ENCODE measurements at regions not wholly inside any gene's neighbourhood (a gene's known extent, or its start where the extent isn't known, plus 50 kb on each side); places are given as distances from the start of the nearest gene placed in this dataset.

DNA sequence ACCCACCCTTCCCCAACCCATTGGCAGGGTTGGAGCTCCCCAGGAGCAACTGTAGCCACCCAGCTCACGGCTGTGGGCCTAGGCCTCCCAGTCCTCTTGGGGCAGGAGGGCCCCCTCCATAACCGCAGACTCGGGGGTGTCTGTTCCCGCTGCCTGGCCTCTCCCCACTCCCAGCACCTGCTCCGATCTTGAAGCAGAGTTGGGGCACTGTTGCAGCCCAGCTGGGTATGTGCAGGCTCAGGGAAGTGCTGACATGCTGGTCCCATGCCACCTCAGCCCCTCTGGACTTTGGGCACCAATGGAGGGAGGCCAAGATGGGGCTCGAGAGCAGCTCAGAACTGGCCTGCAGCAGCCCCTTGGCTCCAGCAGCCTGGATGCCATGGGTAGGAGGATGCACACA, 54.8 kb upstream of the KRTAP11-1 start:
- Mint-ChIP-seq H3K27me3 (ENCODE audit: low read depth) (no peaks in the 10 kb centered on the region), H3K4me3 (no peak overlapping the region), H3K9me3 (no peaks in the 10 kb centered on the region), H3K27ac (no peak overlapping the region), H3K36me3 (ENCODE audit: insufficient read depth in 2 of 2) (no peaks in the 10 kb centered on the region), H3K4me1 (ENCODE audit: low read depth) (no peaks in the 10 kb centered on the region)
- ATAC-seq (replicated peaks in 1 of 2) (no peak), DNase-seq (no peak)

DNA sequence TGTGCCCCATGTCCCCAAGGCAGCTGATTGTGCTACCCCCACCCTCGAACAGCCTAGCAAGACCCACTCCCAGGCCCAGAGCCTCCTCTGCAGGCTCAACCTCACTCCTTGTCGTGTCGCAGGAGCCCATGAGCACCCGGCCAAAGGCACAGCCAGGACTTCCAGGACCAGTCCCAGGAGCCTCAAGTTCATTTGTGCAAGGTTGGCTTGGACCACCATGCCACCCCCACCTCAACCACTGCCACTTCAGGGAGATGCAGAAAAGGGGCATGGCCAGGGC, 54.4 kb upstream of the KRTAP11-1 start:
- DNase-seq (no peak), ATAC-seq (replicated peaks in 1 of 2) (no peak)
- Mint-ChIP-seq H3K27me3 (ENCODE audit: low read depth) (no peaks in the 10 kb centered on the region), H3K36me3 (ENCODE audit: insufficient read depth in 2 of 2) (no peaks in the 10 kb centered on the region), H3K4me1 (ENCODE audit: low read depth) (no peaks in the 10 kb centered on the region), H3K4me3 (no peak overlapping the region), H3K9me3 (no peaks in the 10 kb centered on the region), H3K27ac (no peak overlapping the region)

DNA sequence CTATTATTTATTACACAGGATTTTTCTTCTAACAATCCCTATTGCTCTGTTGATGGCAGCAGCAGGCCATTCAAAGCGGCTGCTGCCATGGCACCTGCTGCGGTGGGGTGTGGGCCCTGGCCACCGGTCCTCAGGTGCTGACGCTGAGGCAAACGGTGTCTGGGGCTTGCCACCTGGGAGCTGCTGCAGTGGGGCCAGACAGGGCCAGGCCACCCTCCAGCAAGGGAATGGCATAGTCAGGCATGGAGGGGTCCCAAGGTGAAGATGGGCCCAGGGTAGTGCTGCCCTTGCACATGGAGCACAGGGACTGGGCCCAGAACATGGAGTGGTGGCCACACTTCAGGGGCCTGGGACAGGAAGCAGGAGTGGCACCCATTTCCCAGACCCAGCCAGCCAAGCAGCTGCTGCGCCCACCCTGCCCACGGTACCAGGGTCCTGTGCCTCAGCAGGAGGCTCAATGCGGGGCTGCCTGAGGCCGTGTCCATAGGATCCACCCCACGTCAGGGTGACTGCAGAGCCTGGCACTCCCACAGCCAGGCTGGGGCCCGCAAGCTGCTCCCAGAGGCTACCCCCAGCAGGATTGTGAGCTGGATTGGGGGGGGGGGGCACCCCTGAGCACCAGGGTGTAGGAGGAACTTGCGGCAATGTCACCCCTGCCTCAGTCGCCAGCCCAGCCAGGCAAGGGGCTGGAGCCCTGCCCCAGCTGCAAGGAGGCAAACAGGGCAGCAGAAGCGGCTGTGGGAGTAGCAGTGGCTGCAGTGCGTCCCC, 53.9 kb upstream of the KRTAP11-1 start:
- ATAC-seq (replicated peaks in 1 of 2): no peak
- no peaks in the 10 kb centered on the region for H3K9me3 Mint-ChIP-seq
- H3K36me3 Mint-ChIP-seq (ENCODE audit: insufficient read depth in 2 of 2): no peaks in the 10 kb centered on the region
- no peaks in the 10 kb centered on the region for H3K4me1 Mint-ChIP-seq (ENCODE audit: low read depth)
- no peak overlapping the region for H3K4me3 Mint-ChIP-seq
- no peak for DNase-seq
- no peaks in the 10 kb centered on the region for H3K27me3 Mint-ChIP-seq (ENCODE audit: low read depth)
- no peak overlapping the region for H3K27ac Mint-ChIP-seq

DNA sequence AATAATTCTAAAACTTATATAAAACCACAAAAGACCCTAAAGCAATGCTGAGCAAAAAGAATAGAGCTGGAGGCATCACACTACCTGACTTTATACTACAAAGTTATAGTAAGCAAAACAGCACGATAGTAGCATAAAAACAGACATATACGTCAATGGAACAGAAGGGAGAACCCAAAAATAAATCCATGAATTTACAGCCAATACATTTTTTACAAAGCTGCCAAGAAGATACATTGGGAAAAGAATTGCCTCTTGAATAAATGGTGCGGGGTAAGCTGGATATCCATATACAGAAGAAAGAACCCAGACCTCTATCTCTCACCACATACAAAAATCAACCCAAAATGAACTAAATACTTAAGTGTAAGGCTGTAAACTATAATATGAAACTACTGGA, 51.3 kb upstream of the KRTAP11-1 start:
- DNase-seq (no peak), ATAC-seq (replicated peaks in 1 of 2) (no peak)
- H3K9me3 Mint-ChIP-seq: peaks cover under 1 to 3% of the 10 kb centered on the region in 2 donors

More for the DNA sequence above, 51.3 kb upstream of the KRTAP11-1 start:
- Mint-ChIP-seq H3K36me3 (ENCODE audit: insufficient read depth in 2 of 2) (no peaks in the 10 kb centered on the region), H3K27me3 (ENCODE audit: low read depth) (no peaks in the 10 kb centered on the region), H3K4me3 (no peak overlapping the region), H3K27ac (no peak overlapping the region), H3K4me1 (ENCODE audit: low read depth) (no peaks in the 10 kb centered on the region)

All from activated T-cell treated with anti-CD3 and anti-CD28 coated beads, Interleukin-2, amount 50 U/mL, for 72 hours (primary cell).